ENCODE measurements at regions not wholly inside any gene's neighbourhood (a gene's known extent, or its start where the extent isn't known, plus 50 kb on each side); places are given as distances from the start of the nearest gene placed in this dataset.

GRCh38 chr4:123880631-123881030, 484.0 kb downstream of the SPRY1 start:
- no peak for TF ChIP-seq CTCF (IDR thresholded peaks at IDR 0.05; ENCODE audit: low read length)
- TF ChIP-seq EZH2 (IDR thresholded peaks at IDR 0.05; ENCODE audit: borderline replicate concordance, low read length): no peak
